GM10248 (cell line): ENCODE measurements at regions not wholly inside any gene's neighbourhood (a gene's known extent, or its start where the extent isn't known, plus 50 kb on each side); places are given as distances from the start of the nearest gene placed in this dataset.

Experiments
- CTCF ChIA-PET: fragments of 300-600 bp; sonication (Branson Sonifier 250); formaldehyde crosslinking; extraction: SDS; loops from one replicate; lab custom pipeline; 2021; ENCODE audit warnings: antibody characterized with exemption; lab: Yijun Ruan, JAX
- POLR2A ChIA-PET: fragments of 350-650 bp; sonication (Branson Sonifier 250); formaldehyde crosslinking; extraction: SDS; loops from one replicate; lab custom pipeline; 2020; ENCODE audit warnings: antibody characterized with exemption; lab: Yijun Ruan, JAX
- DNase-seq: peaks from one replicate; pipeline ENCODE4 v3.0.0; 2012; ENCODE audit errors: extremely low spot score
- TF ChIP-seq, protein P1 (sequence below): IDR thresholded peaks from 2 replicates; pipeline ENCODE4 v1.5.1; 2012; ENCODE audit warnings: mild to moderate bottlenecking, low read depth; ENCODE audit errors: extremely low read depth, missing control alignments, control extremely low read depth

DNA sequence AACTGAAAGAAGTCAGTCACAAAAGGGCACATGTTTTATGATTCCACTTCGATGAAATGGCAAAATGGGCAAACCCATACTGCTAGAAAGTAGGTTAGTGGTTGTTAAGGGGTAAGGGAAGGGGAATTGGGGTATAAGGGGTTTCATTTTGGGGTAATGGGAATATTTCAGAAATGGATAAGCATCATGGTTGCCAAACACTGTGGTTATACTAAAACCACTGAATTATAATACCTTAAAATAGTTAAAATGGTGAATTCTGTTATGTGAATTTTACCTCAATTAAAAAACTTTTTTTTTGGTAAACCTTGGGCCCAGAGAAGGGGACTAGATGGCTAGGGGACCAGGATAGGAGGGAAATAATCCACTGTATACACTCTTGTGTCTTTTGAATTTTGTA lies 52.3 kb upstream of the BHLHE40 start:
- ChIA-PET CTCF (no interaction called here), POLR2A (no interaction called here)
- TF ChIP-seq, protein P1, sequence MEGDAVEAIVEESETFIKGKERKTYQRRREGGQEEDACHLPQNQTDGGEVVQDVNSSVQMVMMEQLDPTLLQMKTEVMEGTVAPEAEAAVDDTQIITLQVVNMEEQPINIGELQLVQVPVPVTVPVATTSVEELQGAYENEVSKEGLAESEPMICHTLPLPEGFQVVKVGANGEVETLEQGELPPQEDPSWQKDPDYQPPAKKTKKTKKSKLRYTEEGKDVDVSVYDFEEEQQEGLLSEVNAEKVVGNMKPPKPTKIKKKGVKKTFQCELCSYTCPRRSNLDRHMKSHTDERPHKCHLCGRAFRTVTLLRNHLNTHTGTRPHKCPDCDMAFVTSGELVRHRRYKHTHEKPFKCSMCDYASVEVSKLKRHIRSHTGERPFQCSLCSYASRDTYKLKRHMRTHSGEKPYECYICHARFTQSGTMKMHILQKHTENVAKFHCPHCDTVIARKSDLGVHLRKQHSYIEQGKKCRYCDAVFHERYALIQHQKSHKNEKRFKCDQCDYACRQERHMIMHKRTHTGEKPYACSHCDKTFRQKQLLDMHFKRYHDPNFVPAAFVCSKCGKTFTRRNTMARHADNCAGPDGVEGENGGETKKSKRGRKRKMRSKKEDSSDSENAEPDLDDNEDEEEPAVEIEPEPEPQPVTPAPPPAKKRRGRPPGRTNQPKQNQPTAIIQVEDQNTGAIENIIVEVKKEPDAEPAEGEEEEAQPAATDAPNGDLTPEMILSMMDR = no peak
- DNase-seq = no peak

DNA sequence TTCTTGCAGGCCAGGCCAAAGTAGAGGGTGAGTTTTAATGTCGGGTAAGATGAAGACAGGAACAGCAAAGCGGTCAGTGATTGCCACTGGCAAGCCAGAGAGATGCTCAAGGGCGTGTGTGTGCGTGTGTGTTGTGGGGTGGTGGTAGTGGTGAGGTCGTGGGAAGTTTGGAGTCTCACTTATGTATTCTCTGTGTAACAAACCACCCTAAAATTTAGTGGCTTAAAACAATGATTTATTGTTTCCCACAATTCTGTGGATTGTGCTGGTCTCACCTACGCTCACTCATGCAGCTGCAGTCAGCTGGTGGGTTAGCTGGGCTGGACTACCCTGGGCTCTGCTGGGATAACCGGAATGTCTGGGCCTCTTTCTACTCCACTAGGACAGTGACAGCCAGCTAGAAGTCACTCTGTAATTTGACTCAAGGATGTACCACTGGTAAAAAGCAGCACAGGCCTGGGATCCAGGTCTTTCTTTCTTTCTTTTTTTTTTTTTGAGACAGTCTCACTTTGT lies 50.9 kb upstream of the BHLHE40 start:
- TF ChIP-seq, protein P1 = no peak
- CTCF ChIA-PET = interaction anchor here (0.7 to 1.8 kb wide), 2 partner anchors 9 to 11 kb away, joined by 4 to 6 read pairs; no protein-coding TSS in a partner anchor
- POLR2A ChIA-PET = no interaction called here
- no peak for DNase-seq
